GM23338 (cell line): ENCODE measurements at regions not wholly inside any gene's neighbourhood (a gene's known extent, or its start where the extent isn't known, plus 50 kb on each side); places are given as distances from the start of the nearest gene placed in this dataset.

Source experiments
- CREB1 ChIP-seq: fragments of 250-450 bp; sonication (Bioruptor Pico); IDR thresholded peaks from 2 replicates; pipeline ENCODE4 v1.5.0; 2020; ENCODE audit warnings: low read depth, mild to moderate bottlenecking, moderate library complexity
- CTCF ChIP-seq, 2 experiments: fragments of 200-600 bp in 1 of 2; sonication (generic) in 1 of 2; conservative IDR thresholded peaks; 2 replicates each; pipeline versions ENCODE4 v1.5.1 to v1.6.1; 2016 to 2017; ENCODE audit warnings: antibody characterized with exemption in 2 of 2, low read depth in 2 of 2, mild to moderate bottlenecking in 2 of 2, moderate library complexity in 1 of 2
- ETS1 ChIP-seq: IDR thresholded peaks from 2 replicates; pipeline ENCODE4 v1.6.1; 2016; ENCODE audit warnings: antibody characterized with exemption
- EZH2 ChIP-seq: fragments of 200-600 bp; sonication (generic); IDR thresholded peaks from one replicate; pipeline ENCODE4 v1.8.0; 2017; ENCODE audit warnings: antibody characterized with exemption, mild to moderate bottlenecking, low read depth; ENCODE audit not compliant: unreplicated experiment
- EZH2phosphoT487 ChIP-seq: fragments of 200-600 bp; sonication (generic); IDR thresholded peaks from one replicate; pipeline ENCODE4 v1.8.1; 2018; ENCODE audit warnings: antibody characterized with exemption; ENCODE audit not compliant: unreplicated experiment
- JUNB ChIP-seq: IDR thresholded peaks from one replicate; pipeline ENCODE4 v1.6.1; 2016; ENCODE audit warnings: antibody characterized with exemption; ENCODE audit not compliant: unreplicated experiment
- NANOG ChIP-seq: IDR thresholded peaks from 2 replicates; pipeline ENCODE4 v1.6.1; 2016; ENCODE audit warnings: antibody characterized with exemption, borderline replicate concordance
- POLR2AphosphoS5 ChIP-seq: IDR thresholded peaks from 2 replicates; pipeline ENCODE4 v1.6.1; 2016; ENCODE audit warnings: antibody characterized with exemption, low read depth
- ZNF331 ChIP-seq: fragments of 250-450 bp; sonication (Bioruptor Pico); IDR thresholded peaks from 2 replicates; pipeline ENCODE4 v1.5.0; 2020; ENCODE audit warnings: low read depth, mild to moderate bottlenecking, moderate library complexity

- TF ChIP-seq CTCF (conservative IDR thresholded peaks at IDR 0.05; ENCODE audit: low read depth in 2 of 2) (no peak), EZH2 (no peak), JUNB (no peak), NANOG (no peak), POLR2AphosphoS5 (no peak), EZH2phosphoT487 (no peak), ZNF331 (CRISPR knock-in tag) (no peak), CREB1 (CRISPR knock-in tag) (no peak), ETS1 (no peak)
Observed at GRCh38 chr15:30010746-30011145, 72.0 kb upstream of the GOLGA8J start.
